ENCODE measurements at regions not wholly inside any gene's neighbourhood (a gene's known extent, or its start where the extent isn't known, plus 50 kb on each side); places are given as distances from the start of the nearest gene placed in this dataset.

DNA sequence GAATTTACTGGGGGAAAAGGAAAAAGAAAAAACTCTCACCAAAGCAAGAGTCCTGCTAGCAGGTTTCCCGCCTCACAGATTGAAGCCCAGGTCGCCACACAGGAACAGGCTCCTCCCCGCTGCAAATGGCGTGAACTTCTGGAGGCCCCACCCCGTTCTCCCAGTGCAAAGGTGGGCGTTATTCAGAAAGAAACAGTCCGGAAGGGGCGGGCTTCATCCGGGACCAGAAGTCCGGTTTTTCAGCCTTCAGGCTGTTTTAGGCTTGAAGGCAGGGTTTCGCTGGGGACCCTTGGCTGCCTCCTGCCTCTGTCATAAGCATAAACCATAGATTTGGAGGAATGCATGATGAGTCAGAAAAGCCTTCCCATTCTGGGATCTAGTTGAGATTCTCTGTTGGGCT is 148.3 kb upstream of the POU2AF2 start:
- H3K4me1 ChIP-seq (ENCODE audit: low read depth, poor library complexity, severe bottlenecking), result peaks cover 38% of the 10 kb centered on the region
- no peak overlapping the region for H2AFZ ChIP-seq (ENCODE audit: low read depth)
- no peak for TF ChIP-seq CTCF (conservative IDR thresholded peaks at IDR 0.05; ENCODE audit: low read depth, low read length)
- no peaks in the 10 kb centered on the region; the same call in 1 of the 2 replicates for H3K27me3 ChIP-seq (ENCODE audit: insufficient read depth, low read depth)
- H3K27ac ChIP-seq, result no peak overlapping the region
- no peaks in the 10 kb centered on the region for H3K36me3 ChIP-seq (ENCODE audit: insufficient read depth)
- H4K20me1 ChIP-seq (ENCODE audit: insufficient read depth), result no peaks in the 10 kb centered on the region
- H3K9ac ChIP-seq, result no peak overlapping the region
- H3K79me2 ChIP-seq (ENCODE audit: insufficient read depth, low read depth), result no peaks in the 10 kb centered on the region
- no peak overlapping the region for H3K4me2 ChIP-seq
- H3K4me3 ChIP-seq (IDR thresholded peaks at IDR 0.05; ENCODE audit: insufficient read depth, low read depth, low read length), result no peak overlapping the region

DNA sequence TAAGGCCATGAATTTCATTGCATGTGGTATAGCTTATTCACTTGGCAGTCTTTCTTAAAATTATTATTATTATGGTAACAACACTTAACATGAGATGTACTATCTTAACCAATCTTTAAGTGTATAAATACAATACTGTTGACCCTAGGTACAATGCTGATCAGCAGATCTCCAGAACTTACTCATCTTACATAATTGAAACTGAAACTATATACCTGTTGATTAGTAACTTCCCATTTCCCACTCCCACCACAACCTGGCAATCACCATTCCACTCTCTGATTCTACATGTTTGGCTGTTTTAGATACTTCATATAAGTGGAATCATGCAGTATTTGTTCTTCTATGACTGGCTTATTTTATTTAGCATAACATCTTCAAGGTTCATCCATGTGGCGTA is 150.2 kb upstream of the POU2AF2 start:
- Histone ChIP-seq H3K9ac (no peak overlapping the region), H3K27ac (no peak overlapping the region), H3K4me3 (IDR thresholded peaks at IDR 0.05; ENCODE audit: insufficient read depth, low read depth, low read length) (no peak overlapping the region), H3K36me3 (ENCODE audit: insufficient read depth) (no peaks in the 10 kb centered on the region), H4K20me1 (ENCODE audit: insufficient read depth) (no peaks in the 10 kb centered on the region), H2AFZ (ENCODE audit: low read depth) (no peak overlapping the region), H3K27me3 (ENCODE audit: insufficient read depth, low read depth) (no peaks in the 10 kb centered on the region; the same call in 1 of the 2 replicates), H3K4me2 (no peak overlapping the region), H3K79me2 (ENCODE audit: insufficient read depth, low read depth) (no peaks in the 10 kb centered on the region), H3K4me1 (ENCODE audit: low read depth, poor library complexity, severe bottlenecking) (peaks cover 38% of the 10 kb centered on the region)
- TF ChIP-seq CTCF (conservative IDR thresholded peaks at IDR 0.05; ENCODE audit: low read depth, low read length), result no peak

GRCh38 chr11:111093061-111093460 is 152.5 kb upstream of the POU2AF2 start:
- no peak overlapping the region for H3K4me2 ChIP-seq
- no peak for TF ChIP-seq CTCF (conservative IDR thresholded peaks at IDR 0.05; ENCODE audit: low read depth, low read length)

GRCh38 chr11:111091321-111091938 is 154.1 kb upstream of the POU2AF2 start:
- Histone ChIP-seq H3K27ac (no peak overlapping the region), H3K36me3 (ENCODE audit: insufficient read depth) (no peaks in the 10 kb centered on the region), H3K4me3 (IDR thresholded peaks at IDR 0.05; ENCODE audit: insufficient read depth, low read depth, low read length) (no peak overlapping the region), H3K27me3 (ENCODE audit: insufficient read depth, low read depth) (no peaks in the 10 kb centered on the region; the same call in 1 of the 2 replicates), H4K20me1 (ENCODE audit: insufficient read depth) (no peaks in the 10 kb centered on the region), H3K9ac (no peak overlapping the region), H3K4me2 (no peak overlapping the region), H3K4me1 (ENCODE audit: low read depth, poor library complexity, severe bottlenecking) (peaks cover 10% of the 10 kb centered on the region), H2AFZ (ENCODE audit: low read depth) (no peak overlapping the region), H3K79me2 (ENCODE audit: insufficient read depth, low read depth) (no peaks in the 10 kb centered on the region)
- TF ChIP-seq CTCF (conservative IDR thresholded peaks at IDR 0.05; ENCODE audit: low read depth, low read length), result no peak

More at GRCh38 chr11:111093061-111093460, 152.5 kb upstream of the POU2AF2 start:
- no peaks in the 10 kb centered on the region for H4K20me1 ChIP-seq (ENCODE audit: insufficient read depth)
- H3K4me1 ChIP-seq (ENCODE audit: low read depth, poor library complexity, severe bottlenecking), result peaks cover 17% of the 10 kb centered on the region
- no peaks in the 10 kb centered on the region for H3K79me2 ChIP-seq (ENCODE audit: insufficient read depth, low read depth)
- H3K36me3 ChIP-seq (ENCODE audit: insufficient read depth), result no peaks in the 10 kb centered on the region
- no peak overlapping the region for H3K9ac ChIP-seq
- no peak overlapping the region for H3K27ac ChIP-seq
- no peak overlapping the region for H3K4me3 ChIP-seq (IDR thresholded peaks at IDR 0.05; ENCODE audit: insufficient read depth, low read depth, low read length)
- no peak overlapping the region for H2AFZ ChIP-seq (ENCODE audit: low read depth)
- H3K27me3 ChIP-seq (ENCODE audit: insufficient read depth, low read depth), result no peaks in the 10 kb centered on the region; the same call in 1 of the 2 replicates
